ENCODE measurements at regions not wholly inside any gene's neighbourhood (a gene's known extent, or its start where the extent isn't known, plus 50 kb on each side); places are given as distances from the start of the nearest gene placed in this dataset.

DNA sequence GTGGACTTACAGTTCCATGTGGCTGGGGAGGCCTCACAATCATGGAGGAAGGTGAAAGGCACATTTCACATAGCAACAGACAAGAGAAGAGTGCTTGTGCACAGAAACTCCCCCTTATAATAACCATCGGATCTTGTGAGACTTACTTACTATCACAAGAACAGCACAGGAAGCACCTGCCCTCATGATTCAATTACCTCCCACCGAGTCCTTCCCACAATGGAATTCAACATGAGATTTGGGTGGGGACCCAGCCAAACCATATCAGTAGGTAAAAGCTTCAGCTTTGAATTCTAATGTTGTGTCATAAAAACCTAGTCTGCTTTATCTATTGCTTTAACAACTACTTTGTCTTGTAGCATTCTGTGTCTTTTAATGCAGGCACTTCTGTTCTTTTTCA lies 140.4 kb upstream of the PIK3C3 start:
- TF ChIP-seq, protein P1, sequence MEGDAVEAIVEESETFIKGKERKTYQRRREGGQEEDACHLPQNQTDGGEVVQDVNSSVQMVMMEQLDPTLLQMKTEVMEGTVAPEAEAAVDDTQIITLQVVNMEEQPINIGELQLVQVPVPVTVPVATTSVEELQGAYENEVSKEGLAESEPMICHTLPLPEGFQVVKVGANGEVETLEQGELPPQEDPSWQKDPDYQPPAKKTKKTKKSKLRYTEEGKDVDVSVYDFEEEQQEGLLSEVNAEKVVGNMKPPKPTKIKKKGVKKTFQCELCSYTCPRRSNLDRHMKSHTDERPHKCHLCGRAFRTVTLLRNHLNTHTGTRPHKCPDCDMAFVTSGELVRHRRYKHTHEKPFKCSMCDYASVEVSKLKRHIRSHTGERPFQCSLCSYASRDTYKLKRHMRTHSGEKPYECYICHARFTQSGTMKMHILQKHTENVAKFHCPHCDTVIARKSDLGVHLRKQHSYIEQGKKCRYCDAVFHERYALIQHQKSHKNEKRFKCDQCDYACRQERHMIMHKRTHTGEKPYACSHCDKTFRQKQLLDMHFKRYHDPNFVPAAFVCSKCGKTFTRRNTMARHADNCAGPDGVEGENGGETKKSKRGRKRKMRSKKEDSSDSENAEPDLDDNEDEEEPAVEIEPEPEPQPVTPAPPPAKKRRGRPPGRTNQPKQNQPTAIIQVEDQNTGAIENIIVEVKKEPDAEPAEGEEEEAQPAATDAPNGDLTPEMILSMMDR (IDR thresholded peaks at IDR 0.05 in 8 of 11, conservative IDR thresholded peaks at IDR 0.05 in 3 of 11): no peak
- no peak for TF ChIP-seq POLR2A (IDR thresholded peaks at IDR 0.05)
